Cardiac fibroblast (primary cell): ENCODE measurements at regions not wholly inside any gene's neighbourhood (a gene's known extent, or its start where the extent isn't known, plus 50 kb on each side); places are given as distances from the start of the nearest gene placed in this dataset.
"Not testable (repeated sequence)": the region's sequence is repeated elsewhere in the genome, so short reads cannot be mapped to it uniquely, and the experiment has no call there.

Source experiments
- DNase-seq, 2 donors: peaks; one replicate each; pipeline versions ENCODE4 v3.0.0 to v3.0.0-alpha.2; 2010; ENCODE audit warnings: low read depth in 2 of 2
- H3K4me3 ChIP-seq, 2 donors: replicated peaks in 1 of 2; 1 replicate in 1 of 2; 2 replicates in 1 of 2; pipeline ENCODE4 v1.5.1; 2011; ENCODE audit warnings: low read depth in 2 of 2, low read length in 2 of 2, mild to moderate bottlenecking in 2 of 2, moderate library complexity in 1 of 2
- TF ChIP-seq, protein P1 (sequence below): IDR thresholded peaks from one replicate; pipeline ENCODE4 v1.5.1; 2011; ENCODE audit warnings: low read depth, mild to moderate bottlenecking, low read length, inconsistent platforms

GRCh38 chr5:30436691-30437090, 756.8 kb upstream of the CDH6 start:
- TF ChIP-seq, protein P1, sequence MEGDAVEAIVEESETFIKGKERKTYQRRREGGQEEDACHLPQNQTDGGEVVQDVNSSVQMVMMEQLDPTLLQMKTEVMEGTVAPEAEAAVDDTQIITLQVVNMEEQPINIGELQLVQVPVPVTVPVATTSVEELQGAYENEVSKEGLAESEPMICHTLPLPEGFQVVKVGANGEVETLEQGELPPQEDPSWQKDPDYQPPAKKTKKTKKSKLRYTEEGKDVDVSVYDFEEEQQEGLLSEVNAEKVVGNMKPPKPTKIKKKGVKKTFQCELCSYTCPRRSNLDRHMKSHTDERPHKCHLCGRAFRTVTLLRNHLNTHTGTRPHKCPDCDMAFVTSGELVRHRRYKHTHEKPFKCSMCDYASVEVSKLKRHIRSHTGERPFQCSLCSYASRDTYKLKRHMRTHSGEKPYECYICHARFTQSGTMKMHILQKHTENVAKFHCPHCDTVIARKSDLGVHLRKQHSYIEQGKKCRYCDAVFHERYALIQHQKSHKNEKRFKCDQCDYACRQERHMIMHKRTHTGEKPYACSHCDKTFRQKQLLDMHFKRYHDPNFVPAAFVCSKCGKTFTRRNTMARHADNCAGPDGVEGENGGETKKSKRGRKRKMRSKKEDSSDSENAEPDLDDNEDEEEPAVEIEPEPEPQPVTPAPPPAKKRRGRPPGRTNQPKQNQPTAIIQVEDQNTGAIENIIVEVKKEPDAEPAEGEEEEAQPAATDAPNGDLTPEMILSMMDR: no peak
- no peak for DNase-seq

GRCh38 chr5:30428866-30429407, 764.5 kb upstream of the CDH6 start:
- H3K4me3 ChIP-seq, DNase-seq: not testable (repeated sequence)

More at GRCh38 chr5:30436691-30437090, 756.8 kb upstream of the CDH6 start:
- no peak overlapping the region for H3K4me3 ChIP-seq

- TF ChIP-seq, protein P1: no peak
- DNase-seq: no peak
These were observed 779.4 kb upstream of the CDH6 start for GRCh38 chr5:30414078-30414477.

DNA sequence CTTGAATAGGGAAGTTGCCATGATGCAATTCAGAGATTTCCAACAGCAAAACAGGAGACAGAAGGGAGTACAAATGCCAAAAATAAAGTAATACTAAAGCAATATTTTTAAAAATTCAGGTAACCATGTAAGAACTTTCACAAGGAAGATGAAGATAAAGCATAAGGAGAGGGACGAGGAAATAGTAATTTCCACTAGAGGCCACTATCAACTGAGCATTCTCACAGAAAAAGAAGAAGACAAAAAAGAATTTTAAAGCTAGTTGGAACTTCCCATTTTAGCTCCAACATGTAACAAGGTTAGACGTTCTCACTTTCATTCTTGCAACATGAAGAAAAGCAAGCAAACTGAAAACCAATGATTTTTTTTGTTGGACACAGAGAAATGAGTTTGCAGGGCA, 779.9 kb upstream of the CDH6 start:
- TF ChIP-seq, protein P1: no peak
- peak in 1 of 2 donors; percentile 4 for DNase-seq
- H3K4me3 ChIP-seq: no peak overlapping the region

More at GRCh38 chr5:30414078-30414477, 779.4 kb upstream of the CDH6 start:
- no peak overlapping the region for H3K4me3 ChIP-seq

- DNase-seq: peak in 1 of 2 donors; percentile 31
- no peak overlapping the region for H3K4me3 ChIP-seq
- TF ChIP-seq, protein P1: no peak
These were observed 787.7 kb upstream of the CDH6 start for GRCh38 chr5:30405821-30406220.

DNA sequence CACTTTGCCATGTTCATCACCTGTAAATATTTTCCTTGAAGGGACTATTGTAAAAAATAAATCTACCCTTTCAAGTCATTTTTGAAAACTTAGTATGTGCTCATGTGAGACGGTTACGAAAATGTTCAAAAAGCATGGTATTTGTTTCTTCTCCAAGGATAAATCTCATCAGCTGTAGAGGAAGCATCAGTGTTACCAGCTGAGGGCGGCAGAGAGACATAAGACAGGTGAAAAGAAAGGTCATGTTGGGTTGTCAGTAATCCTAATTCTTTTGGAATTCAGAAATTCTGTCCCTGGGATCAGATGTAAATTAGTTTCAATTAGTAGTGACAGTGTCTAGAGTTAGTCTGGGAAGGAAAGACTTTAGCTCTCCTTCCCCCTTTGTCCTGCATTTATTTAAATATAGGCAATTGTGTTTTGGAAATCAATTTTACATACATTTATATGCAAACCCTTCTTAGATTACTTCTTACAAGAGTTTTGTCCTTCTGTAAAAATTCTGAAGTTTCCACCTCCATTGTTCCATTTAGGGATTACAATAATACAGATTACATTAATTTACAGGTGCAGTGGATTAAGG, 791.9 kb upstream of the CDH6 start:
- TF ChIP-seq, protein P1: peak; percentile 42
- DNase-seq: peak; percentile 28 to 63
- no peak overlapping the region for H3K4me3 ChIP-seq

GRCh38 chr5:30398423-30398822, 795.1 kb upstream of the CDH6 start:
- no peak overlapping the region for H3K4me3 ChIP-seq
- no peak for DNase-seq
- TF ChIP-seq, protein P1: no peak
